GM12892 (cell line): ENCODE measurements at regions not wholly inside any gene's neighbourhood (a gene's known extent, or its start where the extent isn't known, plus 50 kb on each side); places are given as distances from the start of the nearest gene placed in this dataset.

Experiments
- DNase-seq: peaks from one replicate; pipeline ENCODE4 v3.0.0; 2011; ENCODE audit not compliant: insufficient read length
- FAIRE-seq: peaks from 2 replicates; lab custom pipeline; 2011; peaks lifted over from hg19 to GRCh38; lab: Jason Lieb, UNC
- POLR2A ChIP-seq: IDR thresholded peaks from 2 replicates; pipeline ENCODE4 v1.6.1; 2011; ENCODE audit warnings: low read depth, low read length, control low read depth
- POLR2AphosphoS5 ChIP-seq: IDR thresholded peaks from 2 replicates; pipeline ENCODE4 v1.6.1; 2011; ENCODE audit warnings: low read depth, low read length, control low read depth
- TAF1 ChIP-seq: IDR thresholded peaks from 2 replicates; pipeline ENCODE4 v1.6.1; 2011; ENCODE audit warnings: low read depth, mild to moderate bottlenecking, control low read depth, low read length, borderline replicate concordance

DNA sequence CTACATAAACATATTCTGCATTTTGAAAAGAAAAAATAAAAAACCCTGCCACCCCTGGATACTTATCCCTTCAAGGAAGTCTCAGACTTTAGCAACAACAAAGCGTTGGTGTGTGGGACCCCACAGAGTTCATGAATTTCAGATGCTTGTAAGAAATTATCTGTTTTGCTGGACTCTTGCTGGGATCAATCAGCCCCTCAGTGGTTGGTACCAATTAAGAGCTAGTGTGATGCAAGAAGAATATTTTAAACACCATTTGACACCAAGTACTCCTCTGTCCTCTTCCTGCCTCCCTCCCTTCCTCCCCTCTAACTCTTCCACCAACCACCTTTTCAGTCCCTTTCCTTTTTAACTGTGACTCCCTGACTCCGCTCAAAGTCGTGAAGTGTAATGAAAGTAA, 51.5 kb downstream of the SST start:
- no peak for FAIRE-seq
- no peak for TF ChIP-seq TAF1
- no peak for TF ChIP-seq POLR2A
- no peak for TF ChIP-seq POLR2AphosphoS5
- DNase-seq: no peak

DNA sequence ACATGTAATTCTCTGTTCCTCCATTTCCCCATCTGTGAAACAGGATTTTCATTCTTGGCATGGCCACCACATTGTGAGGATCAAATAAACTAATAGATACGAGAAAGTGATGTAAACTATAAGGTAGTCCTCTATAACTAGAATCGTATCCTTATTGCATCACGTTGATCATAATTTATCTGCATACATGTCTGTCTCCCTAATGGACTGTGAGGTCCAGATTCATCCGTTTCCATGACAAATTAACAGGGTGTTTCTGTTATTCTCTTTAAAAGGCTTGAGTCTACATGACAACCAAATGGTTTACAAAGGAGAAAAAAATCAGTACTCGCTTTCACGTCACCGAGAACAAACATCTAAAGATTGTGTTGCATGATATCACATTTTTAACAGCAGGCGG, 53.0 kb downstream of the SST start:
- DNase-seq (no peak), FAIRE-seq (no peak)
- no peak for TF ChIP-seq POLR2A
- no peak for TF ChIP-seq TAF1
- TF ChIP-seq POLR2AphosphoS5: no peak

DNA sequence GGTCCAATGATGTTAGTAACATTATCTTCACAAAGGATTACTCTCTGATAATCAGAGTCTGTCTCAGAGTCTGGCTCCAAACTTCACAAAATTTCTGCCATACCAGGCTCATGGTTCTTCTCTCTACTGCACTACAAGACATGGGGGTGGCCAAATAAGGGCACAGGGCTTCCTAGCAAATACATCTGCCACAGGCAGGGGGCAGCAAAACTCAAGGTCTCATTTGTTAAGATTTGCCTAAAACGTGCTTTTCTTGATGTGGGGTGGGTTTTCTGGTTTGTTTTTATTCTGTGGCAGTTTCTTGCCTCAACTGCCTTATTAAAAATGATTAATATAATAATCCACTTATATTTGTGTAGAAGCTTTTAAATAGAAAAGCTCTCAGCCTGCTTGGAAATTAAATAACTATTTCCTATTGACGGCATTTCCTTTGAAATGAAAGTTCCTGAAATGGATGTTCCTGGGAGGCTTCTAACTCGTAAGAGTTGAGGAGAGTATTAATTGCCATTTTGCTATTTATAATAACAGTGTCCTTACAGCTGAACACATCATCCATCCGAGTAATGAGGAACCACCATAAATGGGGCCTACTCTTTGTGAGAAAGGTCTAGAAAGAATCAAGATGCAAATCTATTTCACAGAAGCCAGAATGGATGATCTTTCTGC, 53.8 kb downstream of the SST start:
- peak; percentile 80 for FAIRE-seq
- DNase-seq: peak; percentile 2

DNA sequence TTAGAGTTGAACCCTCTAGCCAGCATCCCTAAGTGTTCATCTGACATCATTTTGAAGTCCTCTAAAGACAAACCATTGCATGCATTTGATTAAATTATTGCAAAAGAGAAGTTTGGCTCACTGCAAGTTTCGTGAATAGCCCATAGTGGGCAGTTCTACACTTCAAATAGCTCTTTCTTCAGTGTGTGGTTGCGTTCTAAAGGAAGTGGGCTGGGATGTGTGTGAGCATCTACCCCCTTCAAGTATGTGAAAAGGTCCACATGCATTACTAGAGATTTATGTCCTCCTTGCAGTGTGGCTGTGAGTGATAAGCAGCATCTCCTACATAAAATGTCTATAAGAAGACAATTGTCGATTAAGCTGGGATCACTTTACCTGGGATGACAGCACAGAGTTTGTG, 54.6 kb downstream of the SST start:
- FAIRE-seq (no peak), DNase-seq (no peak)
- TF ChIP-seq POLR2AphosphoS5 (no peak), POLR2A (no peak), TAF1 (no peak)

More for the DNA sequence above, 53.8 kb downstream of the SST start:
- no peak for TF ChIP-seq POLR2AphosphoS5
- TF ChIP-seq POLR2A: no peak
- no peak for TF ChIP-seq TAF1

DNA sequence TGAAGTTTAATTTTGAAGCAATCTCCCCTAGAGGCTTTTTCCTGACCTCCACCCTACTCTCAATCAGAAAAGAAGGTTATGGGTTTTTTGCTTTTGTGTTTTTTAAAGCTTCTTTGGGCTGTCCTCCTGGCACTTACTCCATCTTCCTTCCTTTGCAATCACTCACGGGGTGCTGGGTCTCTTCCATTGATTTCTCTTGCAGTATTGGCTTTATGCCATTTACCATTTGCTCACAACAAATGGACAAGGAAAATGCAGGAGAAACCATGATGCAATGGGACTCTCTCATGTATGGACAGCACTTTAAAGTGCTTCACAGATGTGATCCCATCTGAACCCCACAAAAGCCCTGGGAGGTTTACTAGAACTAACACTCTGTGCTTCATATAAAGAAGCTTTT, 57.5 kb downstream of the SST start:
- FAIRE-seq: no peak
- DNase-seq: no peak
- TF ChIP-seq POLR2A (no peak), POLR2AphosphoS5 (no peak), TAF1 (no peak)

DNA sequence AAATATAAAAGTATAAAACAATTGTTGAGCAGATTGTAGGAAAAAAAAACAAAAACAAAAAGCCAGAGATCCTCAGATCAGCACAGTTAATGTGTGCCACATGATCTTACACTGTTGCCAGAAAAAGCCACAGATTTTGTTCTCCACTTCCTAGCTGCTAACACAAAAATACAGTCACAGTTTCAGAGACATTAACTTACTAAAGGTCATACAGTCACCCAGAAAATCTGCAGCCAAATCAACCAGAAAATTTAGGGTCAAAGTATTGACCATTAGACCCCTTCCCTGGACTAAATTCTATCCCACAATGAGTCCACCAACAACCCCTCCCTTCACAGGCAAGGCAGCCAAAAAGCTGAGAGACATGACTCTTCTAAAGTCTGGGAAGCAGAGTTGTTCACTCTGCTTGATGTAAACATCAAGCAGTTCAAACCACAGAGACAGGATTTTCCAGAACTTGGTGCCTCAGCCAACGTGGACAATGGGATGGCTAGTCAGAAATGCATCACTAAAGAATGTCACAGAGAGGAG, 59.1 kb downstream of the SST start:
- no peak for FAIRE-seq
- no peak for DNase-seq
- TF ChIP-seq TAF1 (no peak), POLR2AphosphoS5 (no peak), POLR2A (no peak)

DNA sequence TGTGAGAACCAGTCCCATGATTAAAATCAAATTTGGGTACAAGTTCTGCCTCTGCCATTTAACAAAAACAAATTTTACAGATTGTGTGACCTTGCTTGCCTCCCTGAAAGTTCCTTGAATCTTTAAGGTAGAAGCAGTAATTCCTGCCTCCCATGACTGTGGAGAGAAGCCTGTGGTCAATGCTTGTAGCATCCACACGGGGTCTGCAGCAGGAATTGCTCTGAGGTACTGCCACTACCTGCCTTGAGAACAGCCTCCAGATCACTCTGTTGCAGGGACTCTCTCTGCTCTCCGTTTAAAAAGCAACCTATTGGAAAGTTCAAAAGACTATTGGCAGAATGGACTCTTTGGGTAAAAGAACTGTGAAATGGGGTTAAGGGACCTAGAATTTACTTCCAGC, 75.9 kb downstream of the SST start:
- FAIRE-seq: no peak
- TF ChIP-seq POLR2AphosphoS5 (no peak), TAF1 (no peak), POLR2A (no peak)
- DNase-seq: no peak

DNA sequence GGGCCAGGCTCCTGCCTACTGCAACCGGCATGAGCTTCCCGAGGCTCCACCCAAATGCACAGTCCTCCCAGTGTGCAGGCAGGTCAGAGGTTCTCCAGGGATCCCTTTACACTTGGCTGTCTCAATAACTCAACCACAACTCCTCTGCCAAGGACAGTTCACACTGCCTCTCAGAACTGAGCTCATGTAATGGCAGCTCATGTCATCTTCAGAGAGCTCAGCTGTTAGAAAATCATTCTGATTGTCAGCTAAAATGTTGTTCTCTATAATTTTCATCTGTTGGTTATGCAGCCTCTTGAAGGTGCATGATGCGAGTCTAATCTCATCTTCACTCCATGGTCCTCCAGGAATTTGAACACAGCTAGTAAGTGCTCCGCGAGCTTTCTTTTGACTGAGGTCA, 76.7 kb downstream of the SST start:
- TF ChIP-seq POLR2A (no peak), TAF1 (no peak), POLR2AphosphoS5 (no peak)
- no peak for FAIRE-seq
- no peak for DNase-seq

DNA sequence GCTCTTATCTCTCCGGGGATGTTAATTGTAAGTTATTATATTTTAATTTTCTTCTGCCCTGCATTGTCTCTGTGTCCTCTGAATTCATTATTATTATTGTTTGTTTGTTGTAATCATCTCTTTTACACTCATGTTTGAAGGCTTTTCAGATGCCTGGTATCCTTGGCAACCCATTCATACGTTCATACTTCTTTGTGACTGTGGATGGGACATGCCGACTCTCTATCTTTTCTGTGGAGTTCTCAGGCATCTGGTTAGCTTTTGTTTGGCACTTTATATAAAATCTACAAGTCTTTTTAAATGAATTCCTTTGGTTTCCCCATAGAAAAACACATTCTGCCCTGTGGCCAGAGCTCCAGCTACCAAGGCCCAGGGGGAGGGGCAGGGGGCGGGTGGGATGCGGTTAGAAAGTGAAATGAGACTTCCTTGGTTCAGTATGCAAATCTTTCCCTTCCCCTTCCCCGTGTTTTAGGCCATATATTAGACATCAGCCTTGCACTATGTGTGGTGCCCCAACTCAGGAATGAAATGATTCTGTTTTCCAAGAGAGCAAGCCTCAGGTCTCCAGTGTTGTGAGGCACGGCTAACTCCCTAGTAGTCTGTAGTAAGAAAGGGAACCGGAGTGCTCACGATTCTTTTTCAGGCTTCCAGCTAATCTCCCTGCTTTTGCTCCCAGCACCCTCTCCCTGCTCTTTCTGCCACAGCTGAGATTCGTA, 79.2 kb downstream of the SST start:
- FAIRE-seq (no peak), DNase-seq (no peak)
- no peak for TF ChIP-seq POLR2A
- no peak for TF ChIP-seq TAF1
- no peak for TF ChIP-seq POLR2AphosphoS5

DNA sequence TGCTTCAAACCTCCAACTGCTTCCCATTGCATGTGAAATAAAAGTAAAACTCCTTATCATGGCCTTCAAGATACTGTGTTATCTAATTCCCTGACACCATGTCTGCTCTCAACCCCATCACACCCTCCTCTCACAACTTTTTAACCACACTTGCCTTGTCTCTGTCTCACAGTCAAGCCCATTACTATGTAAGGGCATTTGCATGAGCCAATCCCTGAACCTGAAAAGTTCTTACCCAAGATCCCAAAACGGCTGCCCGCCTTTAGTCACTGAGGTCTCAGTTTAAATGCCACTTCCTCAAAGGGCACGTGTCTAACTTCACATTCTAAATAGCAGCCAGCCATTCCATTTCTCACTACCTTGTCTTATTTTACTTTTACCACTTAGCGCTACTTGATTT, 83.1 kb downstream of the SST start:
- FAIRE-seq (no peak), DNase-seq (no peak)
- TF ChIP-seq POLR2A (no peak), TAF1 (no peak), POLR2AphosphoS5 (no peak)

DNA sequence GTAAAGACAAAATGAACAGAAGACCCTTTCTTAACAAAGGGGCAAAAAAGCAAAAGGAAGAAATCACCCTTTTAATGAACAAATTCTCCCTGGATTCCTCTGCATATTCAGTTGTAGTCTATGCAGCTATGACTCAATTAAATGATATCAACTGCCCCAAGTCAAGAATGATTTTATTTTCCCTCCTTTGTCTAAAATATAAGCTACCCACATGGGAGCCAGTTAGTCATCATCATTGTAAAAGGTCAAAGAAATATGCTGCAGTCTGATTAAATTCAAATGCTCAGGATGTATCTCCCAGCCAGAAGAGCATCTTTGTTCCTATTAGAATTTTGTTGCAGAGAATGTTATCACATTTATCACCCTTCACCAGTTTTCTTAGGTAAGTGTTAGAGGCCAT, 84.0 kb downstream of the SST start:
- no peak for DNase-seq
- no peak for FAIRE-seq
- no peak for TF ChIP-seq TAF1
- TF ChIP-seq POLR2A: no peak

DNA sequence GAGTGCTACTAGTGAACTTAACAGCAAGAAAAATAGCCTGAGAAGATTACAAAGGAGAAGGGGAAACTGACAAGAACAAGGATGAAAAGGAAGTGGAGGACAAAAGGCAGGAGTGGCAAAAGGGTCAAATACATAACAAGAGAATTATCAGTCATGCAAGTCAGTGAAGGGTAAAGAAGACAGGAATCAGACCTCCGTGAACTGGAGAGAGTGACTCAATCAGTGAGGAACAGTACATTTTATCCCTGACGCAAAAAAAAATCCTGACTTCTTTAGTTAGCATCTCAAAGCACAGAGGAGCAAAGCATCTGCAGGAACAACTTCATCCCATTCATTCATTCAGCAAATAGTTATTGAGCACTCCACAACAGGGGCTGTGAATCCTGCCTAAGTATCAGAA, 97.8 kb downstream of the SST start:
- DNase-seq (no peak), FAIRE-seq (no peak)
- TF ChIP-seq POLR2AphosphoS5 (no peak), TAF1 (no peak), POLR2A (no peak)

DNA sequence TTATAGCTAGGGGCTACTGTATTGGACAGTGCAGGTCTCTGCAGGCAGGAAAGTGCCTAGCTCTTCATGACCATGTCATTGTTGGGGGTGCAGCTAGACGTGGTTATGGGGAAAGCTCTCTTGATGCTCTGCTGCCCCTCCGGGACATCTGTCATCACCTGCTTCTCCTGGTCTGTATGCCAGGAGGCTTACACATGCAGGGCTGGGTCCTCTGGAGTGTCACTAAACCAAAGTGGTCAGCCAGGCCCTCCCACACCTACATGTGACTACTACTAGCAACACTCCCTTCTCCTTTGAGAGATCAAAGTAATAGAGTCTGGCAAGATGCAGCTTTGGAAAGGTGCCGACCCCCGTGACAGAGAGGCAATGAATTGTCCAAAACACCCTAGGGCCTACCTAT, 98.5 kb downstream of the SST start:
- FAIRE-seq (no peak), DNase-seq (no peak)
- TF ChIP-seq TAF1 (no peak), POLR2AphosphoS5 (no peak), POLR2A (no peak)
